ENCODE measurements at regions not wholly inside any gene's neighbourhood (a gene's known extent, or its start where the extent isn't known, plus 50 kb on each side); places are given as distances from the start of the nearest gene placed in this dataset.
"Not testable (repeated sequence)": the region's sequence is repeated elsewhere in the genome, so short reads cannot be mapped to it uniquely, and the experiment has no call there.

- Histone ChIP-seq H3K9me3 (no peaks in the 10 kb centered on the region), H3K4me3 (no peak overlapping the region), H3K36me3 (ENCODE audit: low read depth, missing control alignments) (no peaks in the 10 kb centered on the region), H3K27me3 (no peaks in the 10 kb centered on the region), H3K27ac (no peak overlapping the region), H3K4me1 (no peaks in the 10 kb centered on the region)
- no peak for DNase-seq
- intact Hi-C loops (cut with DNase I; ENCODE audit: low total_unique reads) = no loop called here
- WGBS, 2 donors = 43 to 48% methylated on average over 8 of the region's 8 CpGs
- TF ChIP-seq CTCF (IDR thresholded peaks at IDR 0.05) = no peak
- no peak for TF ChIP-seq POLR2A (IDR thresholded peaks at IDR 0.05)
Observed at GRCh38 chr13:105847527-105848291, 687.8 kb downstream of the EFNB2 start.

- Histone ChIP-seq H3K27ac (no peak overlapping the region), H3K36me3 (ENCODE audit: low read depth, missing control alignments) (no peaks in the 10 kb centered on the region), H3K4me1 (no peaks in the 10 kb centered on the region), H3K9me3 (no peaks in the 10 kb centered on the region), H3K4me3 (no peak overlapping the region), H3K27me3 (no peaks in the 10 kb centered on the region)
- no peak for DNase-seq
- intact Hi-C loops (cut with DNase I; ENCODE audit: low total_unique reads) = no loop called here
- TF ChIP-seq CTCF (IDR thresholded peaks at IDR 0.05) (no peak), POLR2A (IDR thresholded peaks at IDR 0.05) (no peak)
- WGBS, 2 donors = 83 to 100% methylated on average over 1 of the region's 1 CpG
Observed at GRCh38 chr13:105846923-105847322, 688.5 kb downstream of the EFNB2 start.

- no peak for DNase-seq
- no peak overlapping the region for H3K4me3 ChIP-seq
- TF ChIP-seq POLR2A (IDR thresholded peaks at IDR 0.05) (no peak), CTCF (IDR thresholded peaks at IDR 0.05) (no peak)
- H3K4me1 ChIP-seq = no peaks in the 10 kb centered on the region
- H3K27me3 ChIP-seq = no peaks in the 10 kb centered on the region
- intact Hi-C loops (cut with DNase I; ENCODE audit: low total_unique reads) = no loop called here
- no peaks in the 10 kb centered on the region for H3K9me3 ChIP-seq
- no peak overlapping the region for H3K27ac ChIP-seq
- H3K36me3 ChIP-seq (ENCODE audit: low read depth, missing control alignments) = no peaks in the 10 kb centered on the region
- WGBS, 2 donors = 76 to 77% methylated on average over 3 of the region's 3 CpGs
Observed at GRCh38 chr13:105841286-105841685, 694.2 kb downstream of the EFNB2 start.

- Histone ChIP-seq H3K27ac (no peak overlapping the region), H3K36me3 (ENCODE audit: low read depth, missing control alignments) (no peaks in the 10 kb centered on the region), H3K4me3 (no peak overlapping the region), H3K4me1 (no peaks in the 10 kb centered on the region), H3K27me3 (no peaks in the 10 kb centered on the region), H3K9me3 (no peaks in the 10 kb centered on the region)
- DNase-seq = no peak
- TF ChIP-seq POLR2A (IDR thresholded peaks at IDR 0.05) (no peak), CTCF (IDR thresholded peaks at IDR 0.05) (no peak)
- intact Hi-C loops (cut with DNase I; ENCODE audit: low total_unique reads) = no loop called here
- 90 to 92% methylated on average over 8 of the region's 8 CpGs for WGBS, 2 donors
Observed at GRCh38 chr13:105838231-105838630, 697.2 kb downstream of the EFNB2 start.

- H3K4me1 ChIP-seq; intact Hi-C loops (cut with DNase I; ENCODE audit: low total_unique reads); H3K4me3 ChIP-seq; H3K9me3 ChIP-seq; H3K36me3 ChIP-seq (ENCODE audit: low read depth, missing control alignments); H3K27me3 ChIP-seq; DNase-seq; H3K27ac ChIP-seq: not testable (repeated sequence)
- WGBS, 2 donors = 95 to 99% methylated on average over 6 to 9 of the region's 9 CpGs
Observed at GRCh38 chr13:105837295-105837694, 698.2 kb downstream of the EFNB2 start.
